GM19035 (cell line): ENCODE measurements at regions not wholly inside any gene's neighbourhood (a gene's known extent, or its start where the extent isn't known, plus 50 kb on each side); places are given as distances from the start of the nearest gene placed in this dataset.

Experiments
- ATAC-seq: cut with Tn5 transposase; IDR thresholded peaks from one replicate; pipeline ENCODE4 v1.9.1; 2021; ENCODE audit not compliant: unreplicated experiment

- no peak for ATAC-seq
Observed at GRCh38 chr10:43712821-43713584, 64.3 kb upstream of the ZNF32 start.

GRCh38 chr10:43710772-43711471 lies 62.2 kb upstream of the ZNF32 start:
- no peak for ATAC-seq

DNA sequence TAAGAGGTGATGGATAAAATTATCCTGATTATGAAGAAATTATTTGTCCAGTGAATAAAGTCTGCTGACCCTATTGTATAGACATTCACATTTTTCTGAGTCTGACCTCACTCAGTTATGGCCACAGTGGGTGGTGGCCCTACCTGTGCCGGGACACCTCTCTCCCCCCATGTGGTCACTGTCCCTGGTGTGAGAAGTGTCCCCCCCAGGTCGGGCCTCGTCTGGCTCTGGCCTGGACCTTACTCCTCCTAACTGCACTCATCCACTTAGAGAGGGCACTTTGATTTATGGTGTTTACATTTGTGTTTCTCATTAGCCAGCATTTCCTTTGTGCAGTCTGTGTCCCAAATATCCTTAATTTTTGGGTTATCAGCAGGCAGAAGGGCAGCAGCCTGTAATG lies 59.6 kb upstream of the ZNF32 start:
- no peak for ATAC-seq

- no peak for ATAC-seq
Observed at GRCh38 chr10:43707770-43708169, 59.1 kb upstream of the ZNF32 start.

DNA sequence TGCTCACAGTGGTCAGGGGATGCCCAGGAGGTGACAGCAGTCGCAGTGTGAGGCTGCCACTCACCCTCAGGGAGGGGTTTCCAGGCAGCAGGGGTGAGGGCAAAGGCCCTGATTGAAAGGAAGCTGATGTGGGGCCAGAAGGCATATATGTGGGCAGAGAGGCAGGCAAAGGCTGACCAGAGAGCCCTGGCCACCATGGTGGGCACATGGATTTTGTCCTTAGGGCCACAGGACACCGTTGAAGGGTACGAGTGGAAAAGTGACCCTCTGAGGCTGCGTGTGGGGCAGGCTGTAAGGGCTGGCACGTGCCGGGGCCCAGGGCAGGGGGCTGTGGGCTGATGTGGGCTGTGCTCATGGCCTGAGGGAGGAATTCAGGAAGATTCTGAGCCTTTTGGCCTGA lies 57.5 kb upstream of the ZNF32 start:
- ATAC-seq, result no peak

DNA sequence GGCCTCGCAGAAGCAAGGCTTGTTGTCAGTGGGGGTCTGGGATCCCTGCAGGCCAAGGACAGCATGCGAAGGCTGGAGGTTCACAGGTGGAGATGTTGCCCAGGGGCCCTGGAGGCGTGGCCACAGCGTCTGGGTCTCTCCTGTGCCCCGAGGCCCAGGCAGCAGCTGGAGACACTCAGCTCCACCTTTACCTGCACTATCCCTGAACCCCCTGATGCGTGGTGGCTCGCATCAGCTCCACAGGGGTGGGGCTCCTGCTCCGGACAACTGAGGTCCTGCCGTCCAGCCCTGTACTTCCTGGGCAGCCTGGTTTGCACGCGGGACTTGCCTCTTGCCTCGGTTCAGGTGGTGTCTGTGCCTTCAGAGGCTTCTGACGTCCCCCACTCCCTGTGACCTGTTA lies 54.6 kb upstream of the ZNF32 start:
- ATAC-seq, result no peak

DNA sequence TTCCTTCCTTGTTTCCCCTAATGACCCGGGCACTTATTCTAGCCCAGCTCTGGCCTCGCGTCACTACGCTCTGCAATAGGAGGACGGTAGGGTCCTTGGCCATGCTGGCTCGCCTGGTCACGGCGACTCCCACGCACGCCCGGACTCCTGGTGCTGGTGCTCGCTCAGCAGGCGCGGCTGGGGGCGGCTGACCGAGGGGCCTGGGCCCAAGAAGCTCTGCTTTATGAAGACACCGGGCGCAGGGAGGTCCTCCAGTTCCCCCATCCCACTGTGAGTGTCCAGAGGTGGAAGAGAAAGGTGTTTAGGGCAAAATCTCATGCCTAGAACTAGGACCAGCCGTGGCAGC lies 54.2 kb upstream of the ZNF32 start:
- ATAC-seq, result no peak

- ATAC-seq, result no peak
Observed at GRCh38 chr10:43702213-43702935, 53.7 kb upstream of the ZNF32 start.

DNA sequence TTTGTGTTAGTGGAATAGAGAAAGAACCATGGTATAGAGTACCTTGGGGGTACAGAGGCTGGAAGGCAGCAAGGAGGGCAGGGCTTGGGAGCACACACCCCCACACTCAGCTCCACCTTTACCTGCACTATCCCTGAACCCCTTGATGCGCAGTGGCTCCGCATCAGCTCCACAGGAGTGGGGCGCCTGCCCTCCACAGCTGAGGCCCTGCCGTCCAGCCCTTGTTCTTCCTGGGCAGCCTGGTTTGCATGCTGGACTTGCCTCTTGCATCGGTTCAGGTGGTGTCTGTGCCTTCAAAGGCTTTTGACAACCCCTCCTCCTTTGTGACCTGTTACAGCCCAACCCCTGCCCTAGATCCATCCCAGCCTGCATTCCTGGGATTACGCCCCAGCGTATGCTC lies 52.6 kb upstream of the ZNF32 start:
- ATAC-seq, result no peak

- no peak for ATAC-seq
Observed at GRCh38 chr10:43700306-43700705, 51.6 kb upstream of the ZNF32 start.

- no peak for ATAC-seq
Observed at GRCh38 chr10:43699516-43699915, 50.8 kb upstream of the ZNF32 start.
